T-cell (primary cell): ENCODE measurements at regions not wholly inside any gene's neighbourhood (a gene's known extent, or its start where the extent isn't known, plus 50 kb on each side); places are given as distances from the start of the nearest gene placed in this dataset.
"Not testable (repeated sequence)": the region's sequence is repeated elsewhere in the genome, so short reads cannot be mapped to it uniquely, and the experiment has no call there.

Experiments
- ATAC-seq, 4 experiments: fragments of 200-7000 bp in 3 of 4; fragments of 150-1000 bp in 1 of 4; cut with Tn5 transposase; replicated peaks in 1 of 4; 1 replicate in 3 of 4; 2 replicates in 1 of 4; pipeline ENCODE4 v1.10.0; 2021; ENCODE audit warnings: moderate library complexity in 3 of 4, mild to moderate bottlenecking in 2 of 4, moderate number of reproducible peaks in 1 of 4
- CTCF ChIA-PET, 2 donors: fragments of 300-600 bp; sonication (Branson Sonifier 250); formaldehyde crosslinking; loops; one replicate each; lab custom pipeline; 2022; ENCODE audit warnings: antibody characterized with exemption in 2 of 2; lab: Charles Lee
- POLR2A ChIA-PET, 2 donors: fragments of 300-600 bp; sonication (Branson Sonifier 250); formaldehyde crosslinking; loops; one replicate each; lab custom pipeline; 2022; ENCODE audit warnings: antibody characterized with exemption in 2 of 2; lab: Charles Lee
- DNase-seq, 35 experiments: peaks; one replicate each; pipeline versions ENCODE4 v3.0.0 to v3.0.0-alpha.2; 2013 to 2023
- H3K27ac ChIP-seq: one replicate; pipeline ENCODE4 v1.5.1; 2013; ENCODE audit warnings: low read length
- H3K27me3 ChIP-seq, 2 experiments: replicated peaks in 1 of 2; 1 replicate in 1 of 2; 2 replicates in 1 of 2; pipeline versions ENCODE4 v1.6.1 to v1.7.0; 2013; ENCODE audit warnings: low read length in 1 of 2, mixed read lengths in 1 of 2; ENCODE audit not compliant: control insufficient read depth in 2 of 2, insufficient read depth in 2 of 2; ENCODE audit errors: extremely low read depth in 1 of 2
- H3K36me3 ChIP-seq, 2 donors: 1 replicate in 1 of 2; 2 replicates in 1 of 2; pipeline versions ENCODE4 v1.6.1 to v1.7.0; 2013; ENCODE audit warnings: low read length in 1 of 2; ENCODE audit not compliant: control insufficient read depth in 2 of 2, insufficient read depth in 1 of 2; ENCODE audit errors: extremely low read depth in 1 of 2
- H3K4me1 ChIP-seq, 2 experiments: 1 replicate in 1 of 2; 2 replicates in 1 of 2; pipeline versions ENCODE4 v1.6.1 to v1.7.0; 2013; ENCODE audit warnings: low read length in 2 of 2, mixed read lengths in 1 of 2; ENCODE audit not compliant: insufficient read depth in 2 of 2, control insufficient read depth in 1 of 2; ENCODE audit errors: extremely low read depth in 1 of 2
- H3K4me3 ChIP-seq, 2 donors: 1 replicate in 1 of 2; 2 replicates in 1 of 2; pipeline versions ENCODE4 v1.5.1 to v1.7.0; 2013; ENCODE audit warnings: mild to moderate bottlenecking in 2 of 2, low read length in 1 of 2, moderate library complexity in 1 of 2; ENCODE audit not compliant: control insufficient read depth in 1 of 2; ENCODE audit errors: extremely low read depth in 1 of 2
- H3K9me3 ChIP-seq: 2 replicates; pipeline ENCODE4 v1.7.0; 2013
- H3K27ac Mint-ChIP-seq, 2 donors: one replicate each; pipeline ENCODE4 v1.8.0; 2020 to 2021; ENCODE audit warnings: mild to moderate bottlenecking in 2 of 2, mixed read lengths in 2 of 2
- H3K27me3 Mint-ChIP-seq, 2 donors: one replicate each; pipeline ENCODE4 v1.8.0; 2021 to 2022; ENCODE audit warnings: mixed read lengths in 2 of 2
- H3K36me3 Mint-ChIP-seq: one replicate; pipeline ENCODE4 v1.8.0; 2021; ENCODE audit warnings: mixed read lengths
- H3K4me1 Mint-ChIP-seq, 3 donors: one replicate each; pipeline ENCODE4 v1.8.0; 2020 to 2022; ENCODE audit warnings: mixed read lengths in 3 of 3, mild to moderate bottlenecking in 1 of 3
- H3K4me3 Mint-ChIP-seq, 3 donors: one replicate each; pipeline ENCODE4 v1.8.0; 2020 to 2022; ENCODE audit warnings: mild to moderate bottlenecking in 3 of 3, mixed read lengths in 3 of 3, moderate library complexity in 3 of 3
- H3K9me3 Mint-ChIP-seq, 3 donors: one replicate each; pipeline ENCODE4 v1.8.0; 2020 to 2022; ENCODE audit warnings: mixed read lengths in 3 of 3
- WGBS: methylation state at CpG from one replicate; pipeline ENCODE4 v1.1.5; 2013; ENCODE audit warnings: missing lambda C conversion rate; ENCODE audit not compliant: insufficient coverage; 5-methylcytosine and 5-hydroxymethylcytosine counted together

DNA sequence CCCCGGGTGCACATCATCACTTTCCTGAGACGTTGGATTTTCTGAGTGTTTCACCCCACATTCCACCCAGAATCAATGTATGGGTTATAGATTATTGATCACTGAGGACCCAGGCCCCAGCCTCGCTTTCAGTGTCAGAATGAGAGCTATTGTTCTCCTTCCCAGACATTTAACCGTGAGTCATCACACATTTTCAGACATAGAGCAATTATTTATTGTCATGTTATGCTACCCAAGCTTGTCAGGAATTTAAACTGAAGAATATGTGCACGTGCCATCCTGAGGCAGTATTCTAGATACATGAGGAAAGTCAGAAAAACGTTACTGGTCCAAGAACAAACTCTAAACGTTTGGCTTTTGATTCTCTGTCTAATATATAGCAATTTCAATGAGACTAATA lies 276.6 kb upstream of the ZNF507 start:
- CTCF ChIA-PET = no interaction called here
- no CpG with 5 or more reads among the region's 7 CpGs for WGBS
- H3K9me3 Mint-ChIP-seq = no peaks in the 10 kb centered on the region
- Histone ChIP-seq H3K9me3 (no peaks in the 10 kb centered on the region), H3K27me3 (peaks cover 0 to 22% of the 10 kb centered on the region in 2 experiments), H3K36me3 (no peaks in the 10 kb centered on the region), H3K27ac (no peak overlapping the region), H3K4me1 (no peaks in the 10 kb centered on the region), H3K4me3 (no peak overlapping the region)
- H3K27me3 Mint-ChIP-seq = no peaks in the 10 kb centered on the region
- no peaks in the 10 kb centered on the region for H3K4me1 Mint-ChIP-seq
- POLR2A ChIA-PET = no interaction called here
- DNase-seq (no peak), ATAC-seq (no peak)
- H3K4me3 Mint-ChIP-seq = no peak overlapping the region
- H3K27ac Mint-ChIP-seq = no peak overlapping the region
- H3K36me3 Mint-ChIP-seq = no peaks in the 10 kb centered on the region

- ChIA-PET POLR2A (no interaction called here), CTCF (no interaction called here)
- Mint-ChIP-seq H3K27ac (no peak overlapping the region), H3K36me3 (no peaks in the 10 kb centered on the region), H3K27me3 (no peaks in the 10 kb centered on the region), H3K9me3 (no peaks in the 10 kb centered on the region), H3K4me3 (no peak overlapping the region), H3K4me1 (no peaks in the 10 kb centered on the region)
- Histone ChIP-seq H3K27ac (no peak overlapping the region), H3K4me3 (no peak overlapping the region), H3K9me3 (no peaks in the 10 kb centered on the region), H3K27me3 (peaks cover 0 to 22% of the 10 kb centered on the region in 2 experiments), H3K36me3 (no peaks in the 10 kb centered on the region), H3K4me1 (no peaks in the 10 kb centered on the region)
- 88% methylated on average over 5 of the region's 13 CpGs for WGBS
- ATAC-seq (no peak), DNase-seq (no peak)
Observed at GRCh38 chr19:32070101-32070500, 275.3 kb upstream of the ZNF507 start.

DNA sequence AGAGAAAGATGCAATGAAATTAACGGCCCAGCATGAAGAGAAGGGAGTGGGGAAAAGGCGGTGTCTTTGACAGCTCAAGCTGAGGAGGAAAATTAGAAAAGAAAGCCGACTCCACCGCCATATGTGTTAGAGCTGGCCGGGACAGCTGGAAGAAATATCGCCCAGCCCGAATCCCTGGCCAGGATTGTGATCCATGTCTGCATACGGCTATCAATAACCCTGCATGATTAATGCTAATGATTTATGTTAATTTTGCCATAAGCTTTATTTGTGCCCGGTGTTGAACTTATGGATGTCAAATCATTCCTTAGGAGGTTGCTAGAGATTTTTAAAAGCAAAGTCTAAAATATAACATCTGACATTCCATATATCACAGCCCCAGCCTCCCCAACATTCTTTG lies 263.4 kb upstream of the ZNF507 start:
- ATAC-seq (no peak), DNase-seq (no peak)
- WGBS = 85% methylated on average over 7 of the region's 9 CpGs

GRCh38 chr19:32084756-32085363 lies 260.6 kb upstream of the ZNF507 start:
- H3K9me3 ChIP-seq, POLR2A ChIA-PET, H3K4me1 Mint-ChIP-seq, ATAC-seq, H3K4me3 ChIP-seq, H3K36me3 Mint-ChIP-seq, H3K4me1 ChIP-seq, H3K27me3 ChIP-seq, CTCF ChIA-PET, H3K27ac Mint-ChIP-seq, H3K36me3 ChIP-seq, H3K27me3 Mint-ChIP-seq, DNase-seq, H3K27ac ChIP-seq, H3K4me3 Mint-ChIP-seq: not testable (repeated sequence)
- peaks cover 0 to 14% (median 12%) of the 10 kb centered on the region in 3 donors for H3K9me3 Mint-ChIP-seq
- WGBS = 95% methylated on average over 1 of the region's 1 CpG

More for the DNA sequence above, 263.4 kb upstream of the ZNF507 start:
- CTCF ChIA-PET = no interaction called here
- H3K4me3 ChIP-seq = no peak overlapping the region
- POLR2A ChIA-PET = no interaction called here
- Mint-ChIP-seq H3K4me3 (no peak overlapping the region), H3K9me3 (peaks cover 0 to 10% (median 9%) of the 10 kb centered on the region in 3 donors), H3K27me3 (peaks cover 4 to 5% of the 10 kb centered on the region in 2 donors), H3K36me3 (no peaks in the 10 kb centered on the region), H3K4me1 (no peaks in the 10 kb centered on the region), H3K27ac (no peak overlapping the region)
- H3K27ac ChIP-seq = no peak overlapping the region
- no peaks in the 10 kb centered on the region for H3K36me3 ChIP-seq
- H3K27me3 ChIP-seq = peaks cover 0 to 6% of the 10 kb centered on the region in 2 experiments
- no peaks in the 10 kb centered on the region for H3K4me1 ChIP-seq
- no peaks in the 10 kb centered on the region for H3K9me3 ChIP-seq

DNA sequence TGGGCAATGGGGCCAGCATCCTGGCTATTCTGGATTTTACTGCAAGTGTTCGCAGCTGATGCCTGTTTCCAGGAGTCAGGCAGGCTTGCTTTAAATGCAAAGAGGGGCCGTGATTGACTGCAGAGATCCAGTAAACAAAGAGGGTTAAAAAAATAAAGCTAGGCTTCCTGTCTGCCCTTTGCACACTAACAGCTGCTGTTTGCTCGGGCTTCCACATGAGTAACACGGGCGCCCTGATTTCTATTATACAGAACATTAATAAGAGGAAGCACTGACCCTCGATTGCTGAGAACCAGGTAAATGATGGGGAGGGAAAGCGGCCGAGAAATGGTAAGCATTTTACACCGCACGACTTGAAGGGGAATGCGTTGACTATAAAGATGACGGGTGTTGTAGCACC lies 254.2 kb upstream of the ZNF507 start:
- Mint-ChIP-seq H3K4me3 (no peak overlapping the region), H3K36me3 (no peaks in the 10 kb centered on the region), H3K9me3 (peaks cover 0 to 7% (median 6%) of the 10 kb centered on the region in 3 donors), H3K27ac (no peak overlapping the region), H3K4me1 (no peaks in the 10 kb centered on the region), H3K27me3 (peaks cover 0 to 5% of the 10 kb centered on the region in 2 donors)
- Histone ChIP-seq H3K36me3 (no peaks in the 10 kb centered on the region), H3K27me3 (peaks cover 0 to 11% of the 10 kb centered on the region in 2 experiments), H3K4me1 (no peaks in the 10 kb centered on the region), H3K27ac (no peak overlapping the region), H3K4me3 (no peak overlapping the region), H3K9me3 (no peaks in the 10 kb centered on the region)
- DNase-seq (no peak), ATAC-seq (no peak)
- 65% methylated on average over 9 of the region's 12 CpGs for WGBS
- CTCF ChIA-PET = no interaction called here
- POLR2A ChIA-PET = no interaction called here

DNA sequence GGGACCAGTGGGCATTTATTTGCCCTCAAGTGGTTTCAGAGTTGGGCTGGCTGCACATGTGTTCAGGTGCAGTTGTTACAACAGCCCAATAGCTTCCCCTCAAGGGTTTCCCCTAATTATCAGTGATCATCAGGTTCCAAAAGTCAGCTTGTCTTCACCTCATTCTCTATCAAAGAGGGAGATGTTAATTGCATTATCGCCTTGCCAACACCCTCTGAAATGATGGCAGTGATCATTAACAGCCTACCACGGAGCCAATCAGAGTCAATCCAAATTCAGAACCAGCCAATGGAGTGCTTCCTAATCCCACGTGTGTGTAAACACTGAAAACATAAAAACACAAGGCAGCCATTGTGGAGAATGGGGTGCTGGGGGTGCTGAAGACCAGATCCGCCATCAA lies 248.4 kb upstream of the ZNF507 start:
- DNase-seq (no peak), ATAC-seq (no peak)
- Mint-ChIP-seq H3K9me3 (peaks cover 3 to 8% (median 5%) of the 10 kb centered on the region in 3 donors), H3K36me3 (no peaks in the 10 kb centered on the region), H3K4me1 (no peaks in the 10 kb centered on the region), H3K27ac (no peak overlapping the region), H3K27me3 (peaks cover 0 to 3% of the 10 kb centered on the region in 2 donors), H3K4me3 (no peak overlapping the region)
- POLR2A ChIA-PET = no interaction called here
- Histone ChIP-seq H3K27ac (no peak overlapping the region), H3K4me3 (no peak overlapping the region), H3K9me3 (no peaks in the 10 kb centered on the region), H3K4me1 (no peaks in the 10 kb centered on the region), H3K27me3 (peaks cover 0 to 5% of the 10 kb centered on the region in 2 experiments), H3K36me3 (no peaks in the 10 kb centered on the region)
- WGBS = 80% methylated on average over 1 of the region's 4 CpGs
- CTCF ChIA-PET = no interaction called here

GRCh38 chr19:32097620-32098019 lies 247.8 kb upstream of the ZNF507 start:
- Histone ChIP-seq H3K4me3 (no peak overlapping the region), H3K27me3 (peaks cover 0 to 6% of the 10 kb centered on the region in 2 experiments), H3K27ac (no peak overlapping the region), H3K9me3 (no peaks in the 10 kb centered on the region), H3K36me3 (no peaks in the 10 kb centered on the region), H3K4me1 (no peaks in the 10 kb centered on the region)
- ChIA-PET CTCF (no interaction called here), POLR2A (no interaction called here)
- H3K27ac Mint-ChIP-seq = no peak overlapping the region
- WGBS = no CpG with 5 or more reads among the region's 2 CpGs
- no peaks in the 10 kb centered on the region for H3K4me1 Mint-ChIP-seq
- peaks cover under 1 to 3% of the 10 kb centered on the region in 2 donors for H3K27me3 Mint-ChIP-seq
- DNase-seq = no peak
- no peaks in the 10 kb centered on the region for H3K36me3 Mint-ChIP-seq
- H3K4me3 Mint-ChIP-seq = no peak overlapping the region
- ATAC-seq = no peak
- peaks cover 3 to 8% (median 5%) of the 10 kb centered on the region in 3 donors for H3K9me3 Mint-ChIP-seq
